K562 (cell line): ENCODE measurements at regions not wholly inside any gene's neighbourhood (a gene's known extent, or its start where the extent isn't known, plus 50 kb on each side); places are given as distances from the start of the nearest gene placed in this dataset.

Experiments used
- ATAC-seq: fragments of 200-7000 bp; cut with Tn5 transposase; 3 replicates; pipeline ENCODE4 v1.9.1; 2020; ENCODE audit warnings: moderate library complexity
- BruUV-seq: library from RNA; stranded (reverse); fragments of 400-500 nt; replicated peaks from 2 replicates; lab custom pipeline; 2021; lab: Mats Ljungman, UMichigan
- CTCF ChIA-PET: fragments of 300-600 bp; formaldehyde crosslinking; extraction: SDS; loops from one replicate; lab custom pipeline; 2021; ENCODE audit warnings: low intra/inter-chr PET ratio; lab: Yijun Ruan, JAX
- POLR2A ChIA-PET: fragments of 300-600, 350-650 bp; sonication (Branson Sonifier 250); formaldehyde crosslinking; extraction: SDS; loops from one replicate; lab custom pipeline; 2021; ENCODE audit warnings: antibody characterized with exemption, inconsistent platforms; lab: Yijun Ruan, JAX
- DNase-seq, 4 experiments: peaks; one replicate each; pipeline versions ENCODE4 v3.0.0 to v3.0.0-alpha.2; 2011 to 2018; ENCODE audit warnings: low spot score in 3 of 4, mixed read lengths in 3 of 4; ENCODE audit errors: extremely low read depth in 1 of 4
- FAIRE-seq: peaks from 2 replicates; lab custom pipeline; 2011; peaks lifted over from hg19 to GRCh38; lab: Jason Lieb, UNC
- H2AFZ ChIP-seq: 2 replicates; pipeline ENCODE4 v1.6.0; 2011; ENCODE audit warnings: low read depth, low read length, control low read depth, inconsistent platforms
- H3K27ac ChIP-seq: fragments of 200-600 bp; 3 replicates; pipeline ENCODE4 v1.8.0; 2011; ENCODE audit warnings: low read depth, mild to moderate bottlenecking, control low read depth, inconsistent platforms, low read length, moderate library complexity, mixed read lengths; ENCODE audit errors: extremely low read depth
- H3K27me3 ChIP-seq, 2 experiments: fragments of 300-600 bp in 1 of 2; 2 replicates in 1 of 2; 3 replicates in 1 of 2; pipeline versions ENCODE4 v1.6.0 to v1.8.0; 2011; ENCODE audit warnings: inconsistent platforms in 2 of 2, low read length in 2 of 2, mild to moderate bottlenecking in 1 of 2, mixed read lengths in 1 of 2, moderate library complexity in 1 of 2; ENCODE audit not compliant: control insufficient read depth in 2 of 2, insufficient read depth in 2 of 2
- H3K36me3 ChIP-seq: fragments of 300-600 bp; 3 replicates; pipeline ENCODE4 v1.8.0; 2011; ENCODE audit warnings: mild to moderate bottlenecking, low read length, inconsistent platforms; ENCODE audit not compliant: control insufficient read depth, insufficient read depth
- H3K4me1 ChIP-seq, 2 experiments: fragments of 200-600 bp in 1 of 2; replicated peaks in 1 of 2; 2 replicates in 1 of 2; 3 replicates in 1 of 2; pipeline versions ENCODE4 v1.5.1 to v1.8.0; 2011; ENCODE audit warnings: inconsistent platforms in 2 of 2, low read length in 2 of 2, mild to moderate bottlenecking in 1 of 2, mixed read lengths in 1 of 2, moderate library complexity in 1 of 2; ENCODE audit not compliant: control insufficient read depth in 2 of 2, insufficient read depth in 2 of 2
- H3K4me2 ChIP-seq: 2 replicates; pipeline ENCODE4 v1.6.1; 2011; ENCODE audit warnings: low read length, control low read depth, inconsistent platforms, mixed read lengths; ENCODE audit not compliant: insufficient read depth
- H3K4me3 ChIP-seq: fragments of 200-600 bp; sonication (generic), shearing (Covaris generic); 2 replicates; pipeline ENCODE4 v1.5.1; 2016; ENCODE audit warnings: control low read depth, inconsistent platforms
- H3K79me2 ChIP-seq: fragments of 200-600 bp; 3 replicates; pipeline ENCODE4 v1.8.0; 2011; ENCODE audit warnings: low read length, inconsistent platforms; ENCODE audit not compliant: control insufficient read depth, insufficient read depth
- H3K9ac ChIP-seq, 2 experiments: 2 replicates each; pipeline versions ENCODE4 v1.6.0 to v1.6.1; 2011; ENCODE audit warnings: low read depth in 2 of 2, low read length in 2 of 2, control low read depth in 1 of 2, inconsistent platforms in 1 of 2, mild to moderate bottlenecking in 1 of 2, mixed read lengths in 1 of 2; ENCODE audit not compliant: insufficient read depth in 1 of 2
- H3K9me1 ChIP-seq: one replicate; pipeline ENCODE4 v1.6.0; 2011; ENCODE audit warnings: inconsistent platforms, mild to moderate bottlenecking, low read length, moderate library complexity; ENCODE audit not compliant: control insufficient read depth, insufficient read depth
- H3K9me3 ChIP-seq: replicated peaks from 2 replicates; pipeline ENCODE4 v1.5.1; 2011; ENCODE audit warnings: low read depth, low read length, inconsistent platforms; ENCODE audit not compliant: control insufficient read depth, insufficient read depth
- H4K20me1 ChIP-seq: replicated peaks from 2 replicates; pipeline ENCODE4 v1.6.1; 2011; ENCODE audit warnings: low read length, inconsistent platforms, mixed read lengths; ENCODE audit not compliant: control insufficient read depth, insufficient read depth
- ARHGAP35 ChIP-seq: fragments of 450-650 bp; IDR thresholded peaks from 2 replicates; pipeline ENCODE4 v1.6.1; 2018; ENCODE audit not compliant: partially characterized antibody
- L3MBTL2 ChIP-seq: fragments of 450-650 bp; IDR thresholded peaks from 2 replicates; pipeline ENCODE4 v1.6.1; 2016; ENCODE audit warnings: mild to moderate bottlenecking, moderate library complexity
- RBM17 ChIP-seq: fragments of 200-400 bp; formaldehyde crosslinking; IDR thresholded peaks from 2 replicates; pipeline ENCODE4 v1.6.1; 2017; ENCODE audit warnings: low read depth, mild to moderate bottlenecking, low read length, borderline replicate concordance
- ZNF224 ChIP-seq: sonication (generic); formaldehyde crosslinking; IDR thresholded peaks from 2 replicates; pipeline ENCODE4 v1.8.0; 2022; ENCODE audit warnings: mild to moderate bottlenecking, missing genetic modification reagents
- ZNF551 ChIP-seq: fragments of 250-450 bp; sonication (Bioruptor Pico); IDR thresholded peaks from 2 replicates; pipeline ENCODE4 v1.5.0; 2021; ENCODE audit warnings: mild to moderate bottlenecking, moderate library complexity
- WGBS: fragments of 100-300 bp; shearing (Covaris generic); methylation state at CpG from one replicate; pipeline ENCODE4 v1.1.6; 2016; ENCODE audit warnings: low coverage, mixed read lengths; ENCODE audit not compliant: insufficient coverage; ENCODE audit errors: missing lambda C conversion rate; 5-methylcytosine and 5-hydroxymethylcytosine counted together
- in situ Hi-C: fragments of 300-500 bp; cut with MboI; formaldehyde crosslinking; loops from 4 replicates; pipeline ENCODE4 v1.15.0; 2018; ENCODE audit warnings: inconsistent platforms, mixed read lengths
- intact Hi-C: fragments of 100-400 bp; cut with micrococcal nuclease; formaldehyde crosslinking; loops from 2 replicates; pipeline ENCODE4 v1.14.2; 2022

DNA sequence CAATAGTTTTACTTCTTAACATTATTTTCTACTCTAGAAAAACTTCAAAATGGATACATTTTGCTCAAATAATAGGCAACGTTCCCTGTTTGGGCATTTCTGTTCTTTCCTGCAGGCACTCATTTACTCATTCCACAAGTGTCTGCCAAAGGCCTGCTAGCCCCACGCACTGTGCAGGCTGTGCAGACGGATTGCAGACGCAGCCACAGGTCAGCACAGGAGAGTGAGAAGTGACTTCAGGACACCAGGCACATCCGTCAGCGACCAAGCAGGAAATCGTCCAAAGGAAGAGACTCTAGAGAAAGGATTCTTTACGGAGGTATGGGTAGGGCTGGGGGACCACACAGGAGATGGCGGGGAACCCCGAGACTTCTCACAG, 103.0 kb upstream of the AGAP1 start (continued):
- TF ChIP-seq RBM17 (no peak), ZNF224 (no peak)

GRCh38 chr2:235391921-235392615, 101.8 kb upstream of the AGAP1 start:
- in situ Hi-C loops (no loop called here), intact Hi-C loops (no loop called here)
- CTCF ChIA-PET, result no interaction called here
- POLR2A ChIA-PET, result interaction anchor here (1.2 to 1.7 kb wide), 2 partner anchors 15 to 20 kb away, joined by 3 to 8 read pairs; no protein-coding TSS in a partner anchor
- H3K4me1 ChIP-seq, result no peaks in the 10 kb centered on the region; a peak in 2 of 5 replicates
- no peaks in the 10 kb centered on the region for H3K36me3 ChIP-seq
- H3K9me3 ChIP-seq, result no peaks in the 10 kb centered on the region
- H3K27ac ChIP-seq, result no peak overlapping the region
- H3K4me3 ChIP-seq, result no peak overlapping the region
- no peak overlapping the region for H3K9ac ChIP-seq
- peaks cover 7 to 44% of the 10 kb centered on the region in 2 experiments for H3K27me3 ChIP-seq
- H3K4me2 ChIP-seq, result no peak overlapping the region
- TF ChIP-seq ARHGAP35 (no peak), L3MBTL2 (peak; percentile 35; the same call in 1 of the 2 replicates), ZNF551 (CRISPR knock-in tag) (no peak)
- 41% methylated on average over 25 of the region's 28 CpGs for WGBS
- FAIRE-seq (no peak), DNase-seq (no peak), ATAC-seq (no peak)
- no TSS peak for BruUV-seq
- H3K79me2 ChIP-seq, result no peaks in the 10 kb centered on the region
- no peaks in the 10 kb centered on the region for H4K20me1 ChIP-seq
- no peaks in the 10 kb centered on the region for H3K9me1 ChIP-seq
- H2AFZ ChIP-seq, result peak overlapping the region; percentile 32; the same call in 1 of the 2 replicates
